GM23338 (cell line): ENCODE measurements at regions not wholly inside any gene's neighbourhood (a gene's known extent, or its start where the extent isn't known, plus 50 kb on each side); places are given as distances from the start of the nearest gene placed in this dataset.

Source experiments
- EZH2 ChIP-seq: fragments of 200-600 bp; sonication (generic); IDR thresholded peaks from one replicate; pipeline ENCODE4 v1.8.0; 2017; ENCODE audit warnings: antibody characterized with exemption, mild to moderate bottlenecking, low read depth; ENCODE audit not compliant: unreplicated experiment
- JUNB ChIP-seq: IDR thresholded peaks from one replicate; pipeline ENCODE4 v1.6.1; 2016; ENCODE audit warnings: antibody characterized with exemption; ENCODE audit not compliant: unreplicated experiment
- ZNF331 ChIP-seq: fragments of 250-450 bp; sonication (Bioruptor Pico); IDR thresholded peaks from 2 replicates; pipeline ENCODE4 v1.5.0; 2020; ENCODE audit warnings: low read depth, mild to moderate bottlenecking, moderate library complexity
- TF ChIP-seq, protein P1 (sequence below): fragments of 250-450 bp; sonication (Bioruptor Pico); IDR thresholded peaks from 2 replicates; pipeline ENCODE4 v1.5.0; 2020; ENCODE audit warnings: mild to moderate bottlenecking, moderate library complexity
- TF ChIP-seq, protein P2 (sequence below), 2 experiments: fragments of 200-600 bp in 1 of 2; sonication (generic) in 1 of 2; conservative IDR thresholded peaks; 2 replicates each; pipeline versions ENCODE4 v1.5.1 to v1.6.1; 2016 to 2017; ENCODE audit warnings: antibody characterized with exemption in 2 of 2, low read depth in 2 of 2, mild to moderate bottlenecking in 2 of 2, moderate library complexity in 1 of 2
- TF ChIP-seq, protein P3 (sequence below): IDR thresholded peaks from 2 replicates; pipeline ENCODE4 v1.6.1; 2016; ENCODE audit warnings: antibody characterized with exemption

DNA sequence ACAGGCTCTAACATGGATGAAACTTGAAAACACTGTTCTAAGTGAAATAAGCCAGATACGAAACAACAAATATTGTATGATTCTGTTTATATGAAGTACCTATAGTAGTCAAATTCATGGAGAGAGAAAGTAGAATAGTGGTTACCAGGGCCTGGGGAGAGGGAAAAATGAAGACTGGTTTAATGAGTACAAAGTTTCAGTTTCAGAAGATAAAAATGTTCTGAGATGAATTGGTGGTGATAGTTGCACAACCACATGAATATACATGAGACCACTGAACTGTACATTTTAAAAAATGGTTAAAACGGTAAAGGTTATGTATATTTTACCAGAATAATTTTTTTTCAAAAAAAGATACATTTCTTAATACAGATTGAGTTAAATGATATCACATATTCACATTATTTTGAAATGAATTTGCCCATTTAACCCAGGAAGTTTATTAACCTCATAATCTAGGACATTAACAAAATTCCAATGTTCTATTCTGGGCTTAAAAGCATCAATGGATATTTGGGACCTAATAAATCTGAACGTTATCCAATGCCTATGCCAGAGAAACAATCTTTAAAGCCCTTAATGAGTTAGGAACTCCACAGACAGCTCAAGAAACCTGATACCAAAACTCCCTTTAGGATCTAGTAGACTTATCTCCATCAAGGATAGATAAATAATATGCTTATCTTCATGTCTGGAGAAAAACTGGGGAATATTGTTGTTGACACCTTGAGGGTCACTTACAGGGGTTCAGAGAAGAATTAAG lies 521.3 kb downstream of the EFNA5 start (continued):
- TF ChIP-seq, protein P1, sequence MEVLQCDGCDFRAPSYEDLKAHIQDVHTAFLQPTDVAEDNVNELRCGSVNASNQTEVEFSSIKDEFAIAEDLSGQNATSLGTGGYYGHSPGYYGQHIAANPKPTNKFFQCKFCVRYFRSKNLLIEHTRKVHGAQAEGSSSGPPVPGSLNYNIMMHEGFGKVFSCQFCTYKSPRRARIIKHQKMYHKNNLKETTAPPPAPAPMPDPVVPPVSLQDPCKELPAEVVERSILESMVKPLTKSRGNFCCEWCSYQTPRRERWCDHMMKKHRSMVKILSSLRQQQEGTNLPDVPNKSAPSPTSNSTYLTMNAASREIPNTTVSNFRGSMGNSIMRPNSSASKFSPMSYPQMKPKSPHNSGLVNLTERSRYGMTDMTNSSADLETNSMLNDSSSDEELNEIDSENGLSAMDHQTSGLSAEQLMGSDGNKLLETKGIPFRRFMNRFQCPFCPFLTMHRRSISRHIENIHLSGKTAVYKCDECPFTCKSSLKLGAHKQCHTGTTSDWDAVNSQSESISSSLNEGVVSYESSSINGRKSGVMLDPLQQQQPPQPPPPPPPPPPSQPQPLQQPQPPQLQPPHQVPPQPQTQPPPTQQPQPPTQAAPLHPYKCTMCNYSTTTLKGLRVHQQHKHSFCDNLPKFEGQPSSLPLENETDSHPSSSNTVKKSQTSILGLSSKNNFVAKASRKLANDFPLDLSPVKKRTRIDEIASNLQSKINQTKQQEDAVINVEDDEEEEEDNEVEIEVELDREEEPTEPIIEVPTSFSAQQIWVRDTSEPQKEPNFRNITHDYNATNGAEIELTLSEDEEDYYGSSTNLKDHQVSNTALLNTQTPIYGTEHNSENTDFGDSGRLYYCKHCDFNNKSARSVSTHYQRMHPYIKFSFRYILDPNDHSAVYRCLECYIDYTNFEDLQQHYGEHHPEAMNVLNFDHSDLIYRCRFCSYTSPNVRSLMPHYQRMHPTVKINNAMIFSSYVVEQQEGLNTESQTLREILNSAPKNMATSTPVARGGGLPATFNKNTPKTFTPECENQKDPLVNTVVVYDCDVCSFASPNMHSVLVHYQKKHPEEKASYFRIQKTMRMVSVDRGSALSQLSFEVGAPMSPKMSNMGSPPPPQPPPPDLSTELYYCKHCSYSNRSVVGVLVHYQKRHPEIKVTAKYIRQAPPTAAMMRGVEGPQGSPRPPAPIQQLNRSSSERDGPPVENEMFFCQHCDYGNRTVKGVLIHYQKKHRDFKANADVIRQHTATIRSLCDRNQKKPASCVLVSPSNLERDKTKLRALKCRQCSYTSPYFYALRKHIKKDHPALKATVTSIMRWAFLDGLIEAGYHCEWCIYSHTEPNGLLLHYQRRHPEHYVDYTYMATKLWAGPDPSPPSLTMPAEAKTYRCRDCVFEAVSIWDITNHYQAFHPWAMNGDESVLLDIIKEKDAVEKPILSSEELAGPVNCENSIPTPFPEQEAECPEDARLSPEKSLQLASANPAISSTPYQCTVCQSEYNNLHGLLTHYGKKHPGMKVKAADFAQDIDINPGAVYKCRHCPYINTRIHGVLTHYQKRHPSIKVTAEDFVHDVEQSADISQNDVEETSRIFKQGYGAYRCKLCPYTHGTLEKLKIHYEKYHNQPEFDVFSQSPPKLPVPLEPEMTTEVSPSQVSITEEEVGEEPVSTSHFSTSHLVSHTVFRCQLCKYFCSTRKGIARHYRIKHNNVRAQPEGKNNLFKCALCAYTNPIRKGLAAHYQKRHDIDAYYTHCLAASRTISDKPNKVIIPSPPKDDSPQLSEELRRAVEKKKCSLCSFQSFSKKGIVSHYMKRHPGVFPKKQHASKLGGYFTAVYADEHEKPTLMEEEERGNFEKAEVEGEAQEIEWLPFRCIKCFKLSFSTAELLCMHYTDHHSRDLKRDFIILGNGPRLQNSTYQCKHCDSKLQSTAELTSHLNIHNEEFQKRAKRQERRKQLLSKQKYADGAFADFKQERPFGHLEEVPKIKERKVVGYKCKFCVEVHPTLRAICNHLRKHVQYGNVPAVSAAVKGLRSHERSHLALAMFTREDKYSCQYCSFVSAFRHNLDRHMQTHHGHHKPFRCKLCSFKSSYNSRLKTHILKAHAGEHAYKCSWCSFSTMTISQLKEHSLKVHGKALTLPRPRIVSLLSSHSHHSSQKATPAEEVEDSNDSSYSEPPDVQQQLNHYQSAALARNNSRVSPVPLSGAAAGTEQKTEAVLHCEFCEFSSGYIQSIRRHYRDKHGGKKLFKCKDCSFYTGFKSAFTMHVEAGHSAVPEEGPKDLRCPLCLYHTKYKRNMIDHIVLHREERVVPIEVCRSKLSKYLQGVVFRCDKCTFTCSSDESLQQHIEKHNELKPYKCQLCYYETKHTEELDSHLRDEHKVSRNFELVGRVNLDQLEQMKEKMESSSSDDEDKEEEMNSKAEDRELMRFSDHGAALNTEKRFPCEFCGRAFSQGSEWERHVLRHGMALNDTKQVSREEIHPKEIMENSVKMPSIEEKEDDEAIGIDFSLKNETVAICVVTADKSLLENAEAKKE (CRISPR knock-in tag): no peak
- TF ChIP-seq EZH2 (no peak), ZNF331 (CRISPR knock-in tag) (no peak), JUNB (no peak)
- TF ChIP-seq, protein P2, sequence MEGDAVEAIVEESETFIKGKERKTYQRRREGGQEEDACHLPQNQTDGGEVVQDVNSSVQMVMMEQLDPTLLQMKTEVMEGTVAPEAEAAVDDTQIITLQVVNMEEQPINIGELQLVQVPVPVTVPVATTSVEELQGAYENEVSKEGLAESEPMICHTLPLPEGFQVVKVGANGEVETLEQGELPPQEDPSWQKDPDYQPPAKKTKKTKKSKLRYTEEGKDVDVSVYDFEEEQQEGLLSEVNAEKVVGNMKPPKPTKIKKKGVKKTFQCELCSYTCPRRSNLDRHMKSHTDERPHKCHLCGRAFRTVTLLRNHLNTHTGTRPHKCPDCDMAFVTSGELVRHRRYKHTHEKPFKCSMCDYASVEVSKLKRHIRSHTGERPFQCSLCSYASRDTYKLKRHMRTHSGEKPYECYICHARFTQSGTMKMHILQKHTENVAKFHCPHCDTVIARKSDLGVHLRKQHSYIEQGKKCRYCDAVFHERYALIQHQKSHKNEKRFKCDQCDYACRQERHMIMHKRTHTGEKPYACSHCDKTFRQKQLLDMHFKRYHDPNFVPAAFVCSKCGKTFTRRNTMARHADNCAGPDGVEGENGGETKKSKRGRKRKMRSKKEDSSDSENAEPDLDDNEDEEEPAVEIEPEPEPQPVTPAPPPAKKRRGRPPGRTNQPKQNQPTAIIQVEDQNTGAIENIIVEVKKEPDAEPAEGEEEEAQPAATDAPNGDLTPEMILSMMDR (conservative IDR thresholded peaks at IDR 0.05; ENCODE audit: low read depth in 2 of 2): no peak
- TF ChIP-seq, protein P3, sequence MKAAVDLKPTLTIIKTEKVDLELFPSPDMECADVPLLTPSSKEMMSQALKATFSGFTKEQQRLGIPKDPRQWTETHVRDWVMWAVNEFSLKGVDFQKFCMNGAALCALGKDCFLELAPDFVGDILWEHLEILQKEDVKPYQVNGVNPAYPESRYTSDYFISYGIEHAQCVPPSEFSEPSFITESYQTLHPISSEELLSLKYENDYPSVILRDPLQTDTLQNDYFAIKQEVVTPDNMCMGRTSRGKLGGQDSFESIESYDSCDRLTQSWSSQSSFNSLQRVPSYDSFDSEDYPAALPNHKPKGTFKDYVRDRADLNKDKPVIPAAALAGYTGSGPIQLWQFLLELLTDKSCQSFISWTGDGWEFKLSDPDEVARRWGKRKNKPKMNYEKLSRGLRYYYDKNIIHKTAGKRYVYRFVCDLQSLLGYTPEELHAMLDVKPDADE: no peak
